Lower leg skin (tissue), 4 donors: ENCODE measurements at regions not wholly inside any gene's neighbourhood (a gene's known extent, or its start where the extent isn't known, plus 50 kb on each side); places are given as distances from the start of the nearest gene placed in this dataset.

ENCODE experiments used
- DNase-seq, 2 donors: peaks; one replicate each; pipeline ENCODE4 v3.0.0-alpha.2; 2019; ENCODE audit warnings: low spot score in 2 of 2
- H3K4me3 ChIP-seq: fragments of 200-600 bp; sonication (generic); 2 replicates; pipeline ENCODE4 v1.5.1; 2017; ENCODE audit warnings: mild to moderate bottlenecking, low read depth; ENCODE audit not compliant: poor library complexity, severe bottlenecking
- CTCF ChIP-seq, 3 donors: fragments of 450-650 bp; IDR thresholded peaks; one replicate each; pipeline ENCODE4 v1.5.1; 2016; ENCODE audit warnings: antibody characterized with exemption in 3 of 3, mild to moderate bottlenecking in 3 of 3, moderate library complexity in 2 of 3
- POLR2A ChIP-seq, 2 donors: fragments of 450-650 bp; IDR thresholded peaks; one replicate each; pipeline ENCODE4 v1.6.1; 2016 to 2017; ENCODE audit warnings: antibody characterized with exemption in 2 of 2, mild to moderate bottlenecking in 1 of 2, moderate library complexity in 1 of 2
- WGBS, 2 donors: methylation state at CpG; one replicate each; pipeline ENCODE4 v1.1.5; 2018; 5-methylcytosine and 5-hydroxymethylcytosine counted together
- intact Hi-C: fragments of 100-400 bp; cut with DNase I; formaldehyde crosslinking; loops from one replicate; pipeline ENCODE4 v1.15.0; 2023; ENCODE audit warnings: low total_unique reads

GRCh38 chr4:18734405-18734804 is 712.9 kb upstream of the LCORL start:
- DNase-seq = no peak
- intact Hi-C loops = loop anchor here (5.0 kb wide), 1 partner anchor 1203 kb away; no protein-coding TSS in a partner anchor
- no peak for TF ChIP-seq POLR2A (IDR thresholded peaks at IDR 0.05)
- no peak for TF ChIP-seq CTCF (IDR thresholded peaks at IDR 0.05)
- H3K4me3 ChIP-seq = no peak overlapping the region
- 32% methylated on average over 2 of the region's 2 CpGs for WGBS, 2 donors

DNA sequence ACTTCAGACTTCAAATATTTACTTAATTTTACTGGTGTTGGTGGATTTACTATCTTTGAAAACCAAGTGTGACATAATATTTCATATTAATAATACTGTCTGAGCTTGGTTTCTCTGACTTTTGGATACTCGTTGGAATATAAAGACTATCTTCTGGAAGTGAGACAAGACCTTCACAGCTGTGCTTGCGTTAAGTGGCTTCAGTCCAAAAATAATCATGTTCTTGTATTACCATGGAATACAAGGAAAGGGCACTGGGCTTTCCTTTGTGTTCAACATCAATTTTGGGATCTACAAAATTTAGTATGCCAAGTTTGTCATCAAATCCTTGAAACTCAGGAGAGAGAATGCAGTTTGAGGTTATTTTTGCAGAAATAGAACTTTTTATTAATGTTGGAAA is 712.4 kb upstream of the LCORL start:
- no peak for DNase-seq
- H3K4me3 ChIP-seq = no peak overlapping the region
- intact Hi-C loops = loop anchor here (5.0 kb wide), 1 partner anchor 1203 kb away; no protein-coding TSS in a partner anchor
- TF ChIP-seq CTCF (IDR thresholded peaks at IDR 0.05) (no peak), POLR2A (IDR thresholded peaks at IDR 0.05) (no peak)
- WGBS, 2 donors = 24% methylated on average over 2 of the region's 2 CpGs

DNA sequence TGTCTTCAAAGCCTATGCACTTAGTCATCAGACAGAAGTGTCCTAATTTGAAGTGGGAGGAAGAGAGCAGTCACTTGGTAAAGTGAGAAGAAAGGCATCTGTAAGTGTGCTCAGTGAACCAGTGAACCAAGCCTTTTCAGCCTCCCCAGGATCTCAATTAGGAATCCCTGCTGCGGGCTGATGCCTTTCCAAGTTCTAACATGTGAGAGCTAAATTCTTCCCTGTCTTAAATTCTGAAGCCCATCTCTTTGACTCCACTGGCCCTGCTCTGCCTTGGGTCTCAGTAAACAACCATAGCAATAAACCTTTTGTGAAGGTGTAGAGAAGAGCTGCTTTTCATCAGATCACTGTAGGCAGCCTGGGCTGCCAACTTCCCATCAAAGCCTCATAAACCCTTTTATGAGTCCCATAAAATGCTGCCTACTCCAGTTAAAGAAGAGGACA is 701.2 kb upstream of the LCORL start:
- no peak for DNase-seq
- WGBS, 2 donors = 23% methylated on average over 1 of the region's 1 CpG
- H3K4me3 ChIP-seq = no peak overlapping the region
- intact Hi-C loops = no loop called here
- TF ChIP-seq POLR2A (IDR thresholded peaks at IDR 0.05) (no peak), CTCF (IDR thresholded peaks at IDR 0.05) (no peak)

- DNase-seq = no peak
- 68 to 69% methylated on average over 10 of the region's 10 CpGs for WGBS, 2 donors
- intact Hi-C loops = loop anchor here (5.0 kb wide), 1 partner anchor 1984 kb away; no protein-coding TSS in a partner anchor
- no peak overlapping the region for H3K4me3 ChIP-seq
- TF ChIP-seq CTCF (IDR thresholded peaks at IDR 0.05) = no peak
- TF ChIP-seq POLR2A (IDR thresholded peaks at IDR 0.05) = no peak
Measured at GRCh38 chr4:18698119-18698883, 676.7 kb upstream of the LCORL start.

DNA sequence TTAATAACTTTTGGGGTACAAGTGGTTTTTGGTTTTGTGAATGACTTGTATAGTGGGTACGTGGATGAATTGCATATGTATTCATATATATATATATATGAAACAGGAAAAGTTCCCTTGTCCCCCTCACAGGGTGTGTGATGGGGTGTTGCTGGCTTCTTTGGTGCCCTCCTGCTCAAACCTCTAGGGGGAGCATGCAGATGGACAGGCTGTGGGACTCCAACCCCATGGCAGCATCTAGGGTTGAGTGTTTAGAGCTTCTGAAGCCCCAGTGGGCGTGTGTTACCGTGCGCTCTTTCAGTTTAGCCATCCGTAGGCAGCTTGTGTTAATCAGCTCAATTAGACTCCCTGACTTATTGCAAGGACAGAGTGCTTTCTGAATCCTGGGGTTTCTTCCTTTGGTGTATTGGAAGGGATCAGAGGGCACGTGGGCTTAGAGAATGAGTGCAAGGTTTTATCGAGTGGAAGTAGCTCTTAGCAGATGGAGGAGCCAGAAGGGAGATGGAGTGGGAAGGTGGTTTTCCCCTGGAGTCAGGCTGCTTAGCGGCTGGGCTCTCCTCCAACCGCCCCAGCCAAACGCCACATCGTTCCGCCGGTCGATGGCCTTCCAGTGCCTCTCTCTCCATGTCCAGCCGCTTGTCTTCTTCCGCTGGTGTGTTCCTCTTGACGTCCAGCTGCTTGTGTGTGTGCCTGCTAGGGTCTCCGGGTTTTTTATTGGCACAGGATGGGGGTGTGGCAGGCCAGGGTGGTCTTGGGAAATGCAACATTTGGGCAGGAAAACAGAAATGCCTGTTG is 674.4 kb upstream of the LCORL start:
- WGBS, 2 donors = 94 to 95% methylated on average over 18 of the region's 18 CpGs
- H3K4me3 ChIP-seq = no peak overlapping the region
- TF ChIP-seq POLR2A (IDR thresholded peaks at IDR 0.05) (no peak), CTCF (IDR thresholded peaks at IDR 0.05) (no peak)
- DNase-seq = no peak
- intact Hi-C loops = loop anchor here (5.0 kb wide), 1 partner anchor 1986 kb away; no protein-coding TSS in a partner anchor
